ENCODE measurements at regions not wholly inside any gene's neighbourhood (a gene's known extent, or its start where the extent isn't known, plus 50 kb on each side); places are given as distances from the start of the nearest gene placed in this dataset.

DNA sequence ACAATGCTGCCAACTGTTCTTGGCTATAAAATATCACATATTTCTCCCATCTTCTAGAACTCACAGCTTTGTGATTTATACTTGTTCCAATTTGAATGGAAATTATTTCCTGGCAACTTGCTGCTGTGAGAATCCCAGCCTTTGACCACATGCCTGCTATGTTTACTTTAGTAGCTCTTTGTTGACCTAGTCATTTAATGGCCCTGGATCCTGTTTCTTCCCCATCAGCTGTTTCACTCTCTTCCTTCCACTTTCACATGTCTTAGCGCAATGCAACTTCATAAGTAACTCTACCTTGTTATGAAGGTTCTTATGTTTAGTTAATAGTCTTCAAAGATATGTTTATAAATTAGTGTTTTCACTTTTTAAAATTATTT is 1973.6 kb upstream of the AGA start:
- no peak for DNase-seq (ENCODE audit: low read depth in 2 of 2)

DNA sequence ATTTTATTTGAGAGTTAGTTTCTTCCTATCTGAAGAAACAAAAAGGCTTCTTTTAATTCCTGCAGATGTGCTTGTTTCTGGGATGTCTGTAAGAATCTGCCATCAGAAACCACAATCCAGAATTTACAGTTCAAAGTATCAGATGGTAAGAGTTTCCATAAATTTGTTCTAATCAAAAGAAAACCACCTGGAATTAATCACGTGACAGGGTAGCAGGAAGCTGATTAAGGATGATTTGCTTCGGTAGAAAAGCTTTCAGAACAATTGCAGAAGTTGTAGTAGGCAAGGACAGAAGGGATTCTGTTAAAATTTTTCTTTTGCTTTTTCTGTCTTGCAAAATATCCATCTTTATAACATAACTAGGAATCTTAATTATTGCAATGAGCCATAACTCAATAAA is 1975.1 kb upstream of the AGA start:
- no peak for DNase-seq (ENCODE audit: low read depth in 2 of 2)

DNA sequence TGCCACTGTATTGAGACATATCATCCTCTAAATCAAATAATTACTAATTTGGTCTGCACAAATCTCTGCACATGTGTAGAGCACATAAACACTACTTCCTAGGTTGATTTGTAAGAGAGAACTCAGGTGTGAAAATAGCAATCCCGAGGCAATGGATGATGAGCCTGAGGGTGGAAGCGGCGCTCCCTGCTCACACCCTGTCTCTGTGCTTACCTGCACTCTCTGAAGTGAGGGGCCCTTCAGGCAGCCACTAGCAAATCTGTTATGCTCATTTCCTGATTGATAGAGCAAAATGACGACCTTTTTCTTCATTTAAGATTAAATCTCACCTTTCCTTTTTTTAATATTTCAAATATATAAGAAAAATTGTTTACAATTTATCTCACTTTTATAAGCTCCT is 1995.7 kb upstream of the AGA start:
- no peak for DNase-seq (ENCODE audit: low read depth in 2 of 2)

DNA sequence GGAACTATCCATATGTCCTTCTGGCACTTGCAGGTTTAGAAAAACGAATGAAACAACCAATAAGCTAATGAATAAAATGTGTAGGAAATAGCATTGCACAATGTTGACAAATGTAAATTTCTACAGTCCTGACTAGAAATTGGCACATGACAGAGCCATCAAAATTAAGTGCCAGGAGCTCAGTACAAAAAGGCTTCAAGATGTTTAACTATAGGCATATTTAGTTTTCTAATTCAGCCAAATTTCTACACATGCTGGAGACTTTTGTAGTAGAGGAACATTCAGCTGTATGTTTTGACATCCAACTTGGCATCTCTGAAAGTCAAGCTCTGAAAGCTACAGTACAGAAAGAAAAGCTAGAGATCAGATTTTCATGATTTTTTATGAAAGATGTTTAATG is 1999.4 kb upstream of the AGA start:
- no peak for DNase-seq (ENCODE audit: low read depth in 2 of 2)

DNA sequence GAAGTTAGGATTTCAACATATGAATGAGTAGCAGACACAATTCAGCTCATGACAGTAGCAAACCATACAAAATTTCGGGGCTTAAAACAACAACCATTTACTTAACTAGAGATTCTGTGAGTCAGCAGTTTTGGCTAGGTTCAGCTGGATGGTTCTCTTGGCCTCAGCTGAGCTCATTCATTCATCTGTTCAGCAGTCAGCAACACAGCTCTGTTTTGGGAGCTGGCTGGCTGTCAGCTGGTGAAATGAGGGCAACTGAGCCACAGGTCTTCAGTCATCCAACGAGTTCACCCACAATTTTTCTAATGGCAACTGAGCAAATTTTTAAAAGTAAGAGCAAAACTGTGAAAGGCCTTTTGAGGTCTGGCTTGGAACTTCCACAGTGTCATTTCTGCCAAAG is 2005.1 kb upstream of the AGA start:
- DNase-seq (ENCODE audit: low read depth in 2 of 2): no peak

DNA sequence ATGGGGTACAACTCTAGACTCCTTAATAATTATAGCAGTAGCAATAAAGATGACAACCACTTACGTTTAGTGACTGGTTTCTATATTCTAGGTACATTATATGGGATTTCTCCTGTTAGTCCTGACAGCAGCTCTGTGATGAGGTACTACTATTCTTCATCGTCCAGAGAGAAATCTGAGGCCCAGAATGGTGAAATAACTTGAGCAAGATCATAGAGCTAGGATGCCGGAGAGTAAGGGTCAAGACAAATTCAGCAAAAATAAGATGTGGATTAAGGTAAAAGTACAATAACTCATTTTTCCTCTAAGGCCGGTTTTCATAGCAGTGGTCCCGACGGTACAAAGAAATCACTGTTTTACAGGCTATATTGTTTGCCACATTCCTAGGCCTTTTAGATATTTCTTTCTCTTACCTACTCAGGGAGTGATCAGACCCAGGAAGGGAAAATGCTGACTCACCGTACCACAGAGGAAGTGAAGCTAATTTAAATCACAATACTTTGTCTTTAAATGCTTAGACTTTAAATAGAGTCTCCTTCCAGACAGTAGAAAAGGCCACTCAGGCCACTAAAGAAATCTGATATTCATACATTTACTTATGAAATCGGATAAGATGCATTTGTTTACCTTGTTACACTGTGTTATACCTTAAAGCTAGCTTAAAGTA is 2023.0 kb upstream of the AGA start:
- DNase-seq (ENCODE audit: low read depth in 2 of 2): no peak

DNA sequence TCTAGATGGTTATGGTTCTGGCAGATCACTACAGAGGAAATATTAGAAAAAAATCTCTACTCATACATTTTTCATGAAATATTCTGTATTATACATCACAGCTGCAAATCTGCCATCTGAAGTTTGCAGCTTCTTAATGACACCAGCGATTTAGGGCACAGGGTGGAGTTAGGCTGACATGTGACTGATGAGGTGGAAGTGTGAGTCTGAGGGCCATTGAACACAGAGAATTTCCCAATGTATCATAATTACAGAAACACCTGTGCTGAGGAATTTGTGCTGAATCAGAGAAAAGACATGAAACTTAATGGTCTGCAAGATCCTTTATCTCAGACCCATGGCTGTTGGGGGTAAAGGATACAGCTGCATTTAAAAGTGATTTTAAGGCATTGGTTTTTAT is 2025.6 kb upstream of the AGA start:
- DNase-seq (ENCODE audit: low read depth in 2 of 2): no peak

DNA sequence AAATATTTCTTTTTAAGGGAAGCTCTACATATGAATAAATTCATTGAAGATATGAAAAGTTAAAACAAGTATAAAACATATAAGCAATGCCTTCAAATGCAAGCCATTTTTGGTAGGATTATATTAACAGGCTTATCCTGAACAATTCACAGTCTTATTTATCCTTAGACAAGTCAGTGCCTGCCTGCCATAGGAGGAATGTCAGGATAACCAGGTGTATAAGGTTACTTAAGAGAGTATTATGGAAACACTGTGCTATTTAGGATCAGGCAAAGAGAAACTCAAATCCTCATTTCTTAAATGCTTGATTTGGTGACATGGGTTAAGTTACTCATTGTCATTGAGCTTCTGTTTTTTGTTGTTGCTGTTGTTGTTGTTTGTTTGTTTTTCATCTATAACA is 2029.9 kb upstream of the AGA start:
- no peak for DNase-seq (ENCODE audit: low read depth in 2 of 2)

DNA sequence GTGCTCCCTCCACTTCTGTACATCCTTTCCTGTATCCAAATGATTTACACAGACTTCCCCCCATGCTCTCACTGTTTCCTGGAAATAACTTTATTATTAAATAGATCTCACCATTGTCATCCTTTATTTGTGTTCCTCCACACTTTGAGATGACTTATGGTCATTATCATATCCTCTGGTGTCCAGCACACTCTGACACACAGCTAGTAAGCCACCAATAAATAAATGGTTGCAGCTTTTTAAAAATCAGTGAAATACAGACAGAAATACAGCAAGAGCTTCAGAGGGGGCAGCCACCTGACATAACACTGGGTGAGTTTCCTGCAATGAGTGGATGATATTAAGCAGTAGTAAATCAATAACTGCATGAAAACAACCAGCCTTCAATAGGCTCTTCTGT is 2036.4 kb upstream of the AGA start:
- DNase-seq (ENCODE audit: low read depth in 2 of 2): no peak

DNA sequence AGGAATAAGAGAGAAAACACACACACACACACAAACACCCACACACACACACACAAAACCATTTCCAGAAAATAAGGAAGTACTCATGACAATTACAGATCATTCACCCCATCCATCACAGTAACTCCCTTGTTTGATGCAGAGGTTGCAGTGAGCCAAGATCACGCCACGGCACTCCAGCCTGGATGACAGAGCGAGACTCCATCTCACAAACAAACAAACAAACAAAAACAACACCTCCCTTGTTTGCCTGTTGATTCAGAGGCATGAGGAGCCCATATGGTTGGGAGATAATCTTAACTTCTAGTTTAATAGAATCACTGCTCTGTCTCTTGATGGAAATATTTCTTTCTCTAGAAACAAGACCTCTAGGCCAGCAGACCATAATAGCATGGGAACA is 2043.5 kb upstream of the AGA start:
- DNase-seq (ENCODE audit: low read depth in 2 of 2): no peak

DNA sequence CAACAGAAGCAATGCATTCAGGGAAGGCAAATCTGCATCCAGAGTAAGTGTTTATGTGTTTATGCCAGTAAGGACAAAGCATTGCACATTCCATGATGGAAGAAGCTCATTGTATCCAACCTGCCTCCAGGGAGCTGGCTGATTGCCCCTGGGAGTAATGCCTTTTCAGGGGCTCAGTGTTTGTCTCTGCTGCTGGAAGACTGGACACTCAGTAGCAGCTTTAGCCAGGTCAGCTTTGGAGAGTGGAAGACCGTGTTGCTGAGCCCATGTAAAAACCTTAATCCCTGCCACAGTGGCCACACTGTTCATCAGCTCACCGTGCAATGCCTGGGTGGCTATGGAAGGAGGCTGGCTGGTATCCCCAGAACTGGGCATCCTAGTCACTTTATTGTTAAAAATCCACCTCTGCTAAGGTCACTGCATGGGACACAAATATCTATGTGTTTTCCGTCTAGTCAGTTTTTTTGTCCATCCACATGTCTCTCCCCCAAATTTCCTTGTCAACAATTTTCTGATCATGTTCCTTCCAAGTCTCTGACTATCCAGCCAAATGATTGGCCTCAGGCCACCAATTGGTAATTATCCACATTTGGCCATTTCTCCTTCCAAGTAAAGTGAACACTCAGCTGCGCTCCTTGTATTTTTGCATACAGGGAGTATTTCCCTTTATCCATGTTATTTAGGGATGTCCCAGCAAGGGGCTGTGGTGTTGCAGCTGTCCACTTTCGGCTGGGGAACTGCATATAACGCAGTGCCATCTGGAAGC is 2044.5 kb upstream of the AGA start:
- no peak for DNase-seq (ENCODE audit: low read depth in 2 of 2)

DNA sequence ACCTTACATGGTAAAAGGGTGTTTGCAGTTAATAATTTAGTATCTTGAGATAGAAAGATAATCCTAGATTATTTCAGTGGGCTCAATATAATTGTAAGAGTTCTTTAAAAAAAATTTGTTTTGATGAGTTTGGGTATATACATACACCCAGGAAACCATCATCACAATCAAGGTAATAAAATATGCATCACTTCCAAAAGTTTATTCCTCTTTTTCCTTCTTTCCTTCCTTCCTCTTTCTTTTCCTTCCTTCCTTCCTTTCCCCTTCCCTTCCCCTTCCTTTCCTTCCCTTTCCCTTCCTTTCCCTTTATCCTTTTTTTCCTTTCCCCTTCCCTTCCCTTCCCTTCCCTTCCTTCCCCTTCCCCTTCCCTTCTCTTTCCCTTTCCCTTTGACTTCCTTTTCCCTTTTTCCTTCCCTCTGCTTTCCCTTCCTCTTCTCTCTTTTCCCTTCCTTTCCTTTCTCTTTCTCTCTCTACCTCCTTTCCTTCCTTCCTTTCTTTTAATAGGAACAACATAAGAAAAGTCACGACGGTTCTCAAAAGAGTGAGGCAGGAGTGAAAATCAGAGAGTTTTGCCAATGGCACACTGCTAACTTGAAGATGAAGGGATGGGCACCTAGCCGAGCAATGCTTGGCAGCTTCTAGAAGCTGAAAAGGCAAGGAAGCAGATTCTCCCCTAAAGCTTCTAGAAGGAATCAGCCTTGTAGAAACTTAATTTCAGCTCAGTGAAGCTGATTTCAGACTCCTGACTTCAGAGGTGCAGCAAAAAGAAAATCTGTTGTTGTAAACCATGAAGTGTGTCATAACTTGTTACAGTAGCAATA is 2050.2 kb upstream of the AGA start:
- no peak for DNase-seq (ENCODE audit: low read depth in 2 of 2)

DNA sequence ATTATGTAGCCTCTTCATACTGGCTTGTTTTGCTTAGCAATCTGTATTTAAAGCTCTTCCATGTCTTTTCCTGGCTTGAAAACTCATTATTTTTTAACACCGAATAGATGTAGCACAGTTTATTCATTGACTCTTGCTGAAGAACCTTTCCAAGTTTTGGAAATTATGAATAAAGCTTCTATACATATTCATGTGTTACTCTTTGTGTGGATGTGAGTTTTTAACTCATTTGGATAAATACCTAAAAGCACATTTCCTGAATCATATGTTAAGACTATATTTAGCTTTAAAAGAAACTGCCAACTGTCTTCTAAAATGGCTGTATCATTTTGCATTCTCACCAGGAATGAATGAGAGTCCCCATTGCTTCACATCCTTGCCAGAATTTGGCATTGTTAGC is 2061.7 kb upstream of the AGA start:
- no peak for DNase-seq (ENCODE audit: low read depth in 2 of 2)

DNA sequence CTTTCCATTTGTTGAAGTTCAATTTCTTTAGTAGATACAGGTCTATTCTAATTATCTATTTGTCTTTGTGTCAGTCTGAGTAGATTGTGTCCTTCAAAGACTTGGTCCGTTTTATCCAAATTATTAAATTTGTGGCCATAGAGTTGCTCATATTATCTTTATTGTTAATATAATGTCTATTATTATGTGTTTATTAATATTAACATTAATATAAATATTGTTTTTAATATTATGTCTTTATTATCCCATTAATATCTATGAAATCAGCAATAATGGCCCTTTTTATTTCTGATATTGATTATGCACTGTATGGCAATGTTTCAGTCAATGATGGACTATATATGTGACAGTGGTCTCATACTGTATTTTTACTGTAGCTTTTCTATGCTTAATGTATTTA is 2067.3 kb upstream of the AGA start:
- DNase-seq (ENCODE audit: low read depth in 2 of 2): no peak

DNA sequence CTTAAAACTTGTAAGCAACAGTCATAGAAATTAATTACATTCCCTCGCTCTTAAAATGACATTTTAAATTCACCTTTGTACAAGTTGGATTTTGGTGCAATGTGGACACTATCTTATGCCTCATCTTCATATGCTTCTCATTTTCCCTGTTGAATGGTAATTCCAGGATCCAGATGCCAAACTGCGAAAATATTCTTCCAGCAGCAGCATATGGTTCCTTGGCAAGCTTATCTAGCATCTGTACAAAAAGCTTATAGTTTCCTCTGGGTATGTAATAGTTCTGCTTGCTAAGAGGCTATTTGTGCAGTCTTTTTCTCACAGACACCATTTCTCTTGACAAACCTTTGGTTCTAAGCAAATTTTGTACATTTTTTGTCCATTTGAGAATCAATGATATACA is 2079.7 kb upstream of the AGA start:
- DNase-seq (ENCODE audit: low read depth in 2 of 2): no peak

DNA sequence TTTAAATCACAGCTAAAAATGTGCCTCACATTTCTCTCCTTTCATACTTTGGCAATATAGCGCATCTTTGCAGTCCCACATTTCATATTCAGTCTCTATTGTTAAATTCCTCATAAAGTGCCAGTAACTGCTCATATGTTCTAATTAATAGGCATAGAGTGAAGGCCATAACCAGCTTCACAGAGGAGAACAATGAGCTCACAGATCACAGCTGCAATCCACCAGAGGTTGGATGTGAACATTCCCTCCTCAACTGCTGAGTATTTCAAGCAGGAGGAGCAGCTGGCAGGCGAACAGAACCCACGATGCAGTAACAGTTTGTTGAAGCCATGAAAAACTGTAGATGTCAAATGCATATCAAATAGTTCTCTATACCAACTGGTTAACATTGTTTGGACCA is 2088.7 kb upstream of the AGA start:
- DNase-seq (ENCODE audit: low read depth in 2 of 2): no peak

DNA sequence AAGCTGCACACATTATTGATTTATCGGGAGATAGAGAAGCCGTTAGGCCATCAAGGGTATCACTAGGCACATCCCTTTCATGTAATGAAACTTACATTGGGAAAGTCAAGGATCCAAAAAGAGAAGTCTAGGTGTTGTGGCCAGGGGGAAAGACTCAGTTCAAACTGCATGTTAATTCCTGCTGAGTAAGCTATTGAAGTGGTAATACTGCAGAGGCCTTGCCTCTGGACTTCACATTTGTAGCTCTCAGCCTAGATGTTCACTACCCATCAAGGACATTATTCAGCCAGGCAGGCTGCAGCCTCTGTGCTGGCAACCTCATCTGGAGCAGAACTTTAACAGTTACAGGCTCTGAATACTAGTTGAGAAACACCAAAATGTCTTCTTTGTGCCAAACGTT is 2094.5 kb upstream of the AGA start:
- no peak for DNase-seq (ENCODE audit: low read depth in 2 of 2)

DNA sequence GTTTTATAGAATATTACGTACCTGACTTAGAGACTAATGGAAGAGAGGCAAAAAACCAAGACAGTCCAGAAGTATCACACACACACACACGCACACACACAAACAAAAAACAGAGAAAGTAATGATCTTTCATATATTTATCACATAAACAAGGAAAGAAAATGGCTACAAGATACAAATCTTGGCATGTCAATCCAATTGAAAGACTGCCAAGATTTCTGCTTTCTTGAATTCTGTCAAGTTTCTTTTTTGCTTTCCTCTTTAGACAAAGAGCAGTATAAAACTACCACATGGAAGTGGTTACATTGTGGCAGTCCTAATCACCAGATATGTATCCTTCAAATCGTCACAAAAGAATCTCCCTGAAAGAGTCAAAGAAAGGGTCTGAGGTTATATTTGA is 2097.4 kb upstream of the AGA start:
- DNase-seq (ENCODE audit: low read depth in 2 of 2): no peak

DNA sequence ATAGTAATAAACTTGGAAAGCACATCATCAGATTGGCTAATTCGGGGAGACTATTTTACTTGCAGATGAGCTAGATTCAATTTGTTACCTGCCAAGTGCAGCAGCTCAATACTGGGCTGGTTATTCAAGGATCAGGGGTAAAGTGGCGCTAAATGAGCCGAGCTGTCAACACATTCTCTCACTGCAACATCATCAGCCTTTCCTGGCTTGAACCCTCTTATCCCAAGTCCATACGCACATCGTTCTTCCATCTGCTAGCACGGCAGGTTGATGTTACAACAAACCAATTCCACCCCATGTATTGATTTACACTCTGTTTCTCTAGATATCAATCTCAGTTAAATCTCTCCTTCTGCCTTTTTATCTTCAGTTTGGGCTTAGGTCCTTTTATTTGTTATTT is 2101.5 kb upstream of the AGA start:
- DNase-seq (ENCODE audit: low read depth in 2 of 2): no peak

DNA sequence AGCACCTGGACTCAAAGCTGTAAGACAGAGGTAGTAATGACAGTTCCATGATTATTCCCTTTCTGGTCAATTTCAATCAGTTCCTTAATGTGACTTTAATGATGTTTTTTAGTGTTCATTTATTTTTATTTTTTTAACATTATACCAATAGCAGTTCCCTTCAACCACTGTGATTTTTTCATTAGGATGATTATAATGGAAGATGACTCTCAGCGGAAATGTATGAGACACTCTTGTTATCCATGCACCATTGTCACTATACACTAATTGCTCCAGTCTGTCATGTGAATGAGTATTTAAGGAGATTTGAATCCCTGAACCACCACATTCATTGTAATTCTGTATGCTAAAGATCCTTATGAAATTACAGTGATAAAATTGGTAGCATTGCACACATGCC is 2102.3 kb upstream of the AGA start:
- no peak for DNase-seq (ENCODE audit: low read depth in 2 of 2)

DNA sequence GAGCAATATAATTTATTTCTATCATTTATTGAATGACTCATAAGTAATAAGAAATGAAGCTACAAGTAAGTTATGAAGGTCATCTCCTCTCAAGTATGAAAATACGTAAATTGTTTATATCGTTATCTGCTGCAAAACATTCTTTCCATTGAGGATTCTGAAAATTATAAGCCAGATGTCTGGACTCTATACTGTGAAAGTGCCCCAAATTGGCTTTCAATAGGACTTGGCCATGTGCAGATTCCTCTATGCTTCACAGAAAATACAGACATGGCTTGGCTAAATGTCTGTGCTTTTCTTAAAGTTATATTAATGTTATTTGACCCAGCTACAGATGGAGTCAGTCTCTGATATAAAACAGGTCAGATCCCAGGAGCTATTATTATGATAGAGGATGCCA is 2109.9 kb upstream of the AGA start:
- DNase-seq (ENCODE audit: low read depth in 2 of 2): no peak

DNA sequence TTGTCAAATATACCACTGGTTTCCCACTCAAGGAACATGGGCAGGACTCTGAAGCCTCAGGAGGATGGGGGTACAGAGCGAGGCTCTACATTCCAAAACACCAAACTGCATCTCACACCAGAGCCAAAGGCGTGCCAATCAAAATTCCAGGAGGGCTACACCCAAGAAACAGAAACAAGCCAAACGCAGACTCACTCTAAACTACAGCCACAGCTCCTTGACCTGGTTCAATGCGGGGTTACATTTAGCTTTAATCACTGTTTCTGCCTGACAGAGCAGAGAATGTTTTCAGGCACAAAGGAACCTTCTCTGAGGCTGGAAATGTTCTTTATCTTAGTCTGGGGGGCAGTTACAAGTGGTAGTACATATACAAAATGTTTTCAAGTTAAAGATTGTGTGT is 2121.5 kb upstream of the AGA start:
- DNase-seq (ENCODE audit: low read depth in 2 of 2): no peak

DNA sequence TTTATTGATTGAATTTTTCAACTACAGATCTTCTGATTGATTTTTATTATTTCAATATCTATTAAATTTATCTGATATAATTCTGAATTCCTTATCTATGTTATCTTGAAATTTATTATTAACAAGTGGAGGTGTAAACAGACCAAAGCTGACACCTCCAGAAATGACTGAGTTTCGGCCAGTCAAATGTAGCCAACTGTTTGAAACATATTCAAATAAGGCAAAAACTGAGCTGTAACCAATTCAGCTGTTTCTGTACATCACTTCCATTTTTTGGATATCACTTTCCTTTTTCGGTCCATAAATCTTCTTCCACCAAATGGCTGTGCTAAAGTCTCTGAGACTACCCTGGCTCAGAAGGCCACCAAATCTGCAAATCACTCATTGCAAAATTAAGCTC is 2127.3 kb upstream of the AGA start:
- DNase-seq (ENCODE audit: low read depth in 2 of 2): no peak

Data from stimulated activated CD4-positive, alpha-beta T cell treated with anti-CD3 and anti-CD28 coated beads, Interleukin-1b, Interleukin-23, amount 100 ng/mL, for 4 hours (primary cell).